Trophoblast cell (in vitro differentiated cells and primary cell): ENCODE measurements at regions not wholly inside any gene's neighbourhood (a gene's known extent, or its start where the extent isn't known, plus 50 kb on each side); places are given as distances from the start of the nearest gene placed in this dataset.

ENCODE experiments used
- DNase-seq, 2 donors: peaks; one replicate each; pipeline ENCODE4 v3.0.0-alpha.2; 2016
- H2AFZ ChIP-seq: 2 replicates; pipeline ENCODE4 v1.6.1; 2013; ENCODE audit warnings: low read length, moderate library complexity, mild to moderate bottlenecking; ENCODE audit not compliant: insufficient read depth, poor library complexity
- H2AK5ac ChIP-seq: 2 replicates; pipeline ENCODE4 v1.6.1; 2013; ENCODE audit warnings: mild to moderate bottlenecking, low read length
- H2BK120ac ChIP-seq: 2 replicates; pipeline ENCODE4 v1.6.1; 2013; ENCODE audit warnings: low read length, mild to moderate bottlenecking, moderate library complexity; ENCODE audit not compliant: insufficient read depth, poor library complexity
- H2BK12ac ChIP-seq: 2 replicates; pipeline ENCODE4 v1.6.1; 2013; ENCODE audit warnings: mild to moderate bottlenecking, low read length, moderate library complexity
- H2BK5ac ChIP-seq: 2 replicates; pipeline ENCODE4 v1.6.1; 2013; ENCODE audit warnings: low read length, low read depth, moderate library complexity, mild to moderate bottlenecking; ENCODE audit not compliant: poor library complexity
- H3K14ac ChIP-seq: 2 replicates; pipeline ENCODE4 v1.6.1; 2013; ENCODE audit warnings: mild to moderate bottlenecking, low read length
- H3K18ac ChIP-seq: 2 replicates; pipeline ENCODE4 v1.6.1; 2013; ENCODE audit warnings: mild to moderate bottlenecking, low read length
- H3K23ac ChIP-seq: 2 replicates; pipeline ENCODE4 v1.6.1; 2013; ENCODE audit warnings: low read length
- H3K27ac ChIP-seq: 2 replicates; pipeline ENCODE4 v1.5.1; 2013; ENCODE audit warnings: low read depth, mild to moderate bottlenecking, inconsistent platforms, low read length, moderate library complexity
- H3K27me3 ChIP-seq: 2 replicates; pipeline ENCODE4 v1.6.1; 2013; ENCODE audit warnings: inconsistent platforms, mild to moderate bottlenecking, low read length, moderate library complexity; ENCODE audit not compliant: insufficient read depth
- H3K36me3 ChIP-seq, 2 experiments: 1 replicate in 1 of 2; 2 replicates in 1 of 2; pipeline ENCODE4 v1.6.1; 2013; ENCODE audit warnings: low read length in 2 of 2, mild to moderate bottlenecking in 2 of 2, moderate library complexity in 1 of 2; ENCODE audit not compliant: insufficient read depth in 2 of 2, control insufficient read depth in 1 of 2
- H3K4ac ChIP-seq: 2 replicates; pipeline ENCODE4 v1.6.1; 2013; ENCODE audit warnings: low read depth, mild to moderate bottlenecking, low read length, moderate library complexity
- H3K4me1 ChIP-seq, 2 experiments: 1 replicate in 1 of 2; 2 replicates in 1 of 2; pipeline ENCODE4 v1.6.1; 2013; ENCODE audit warnings: low read length in 2 of 2, mild to moderate bottlenecking in 2 of 2, moderate library complexity in 1 of 2; ENCODE audit not compliant: insufficient read depth in 2 of 2, control insufficient read depth in 1 of 2
- H3K4me2 ChIP-seq: 2 replicates; pipeline ENCODE4 v1.6.1; 2013; ENCODE audit warnings: inconsistent platforms, mild to moderate bottlenecking, low read length, moderate library complexity
- H3K4me3 ChIP-seq: 2 replicates; pipeline ENCODE4 v1.5.1; 2013; ENCODE audit warnings: mild to moderate bottlenecking, low read depth, low read length, inconsistent platforms
- H3K79me1 ChIP-seq: one replicate; pipeline ENCODE4 v1.6.1; 2013; ENCODE audit warnings: low read length
- H3K79me2 ChIP-seq: 2 replicates; pipeline ENCODE4 v1.6.1; 2013; ENCODE audit warnings: low read length, mild to moderate bottlenecking; ENCODE audit not compliant: control insufficient read depth, insufficient read depth, poor library complexity
- H3K9ac ChIP-seq: 2 replicates; pipeline ENCODE4 v1.6.1; 2013; ENCODE audit warnings: mild to moderate bottlenecking, low read length
- H3K9me3 ChIP-seq: 2 replicates; pipeline ENCODE4 v1.6.1; 2013; ENCODE audit warnings: low read depth, mild to moderate bottlenecking, control low read depth, inconsistent platforms, low read length; ENCODE audit not compliant: insufficient read depth
- H4K12ac ChIP-seq: 2 replicates; pipeline ENCODE4 v1.6.1; 2013; ENCODE audit warnings: low read depth, mild to moderate bottlenecking, low read length, moderate library complexity
- H4K8ac ChIP-seq: 2 replicates; pipeline ENCODE4 v1.6.1; 2013; ENCODE audit warnings: low read depth, mild to moderate bottlenecking, low read length, moderate library complexity
- H4K91ac ChIP-seq: one replicate; pipeline ENCODE4 v1.6.1; 2013; ENCODE audit warnings: low read depth, mild to moderate bottlenecking, low read length, moderate library complexity
- WGBS: extraction: QIAGEN DNeasy Blood & Tissue Kit; methylation state at CpG from one replicate; pipeline ENCODE4 v1.1.7; 2013; ENCODE audit warnings: missing lambda C conversion rate; ENCODE audit not compliant: insufficient read length, insufficient coverage; ENCODE audit errors: extremely low coverage; 5-methylcytosine and 5-hydroxymethylcytosine counted together

GRCh38 chr18:10381951-10382350 lies 72.5 kb upstream of the APCDD1 start:
- no peak overlapping the region for H2BK12ac ChIP-seq
- H3K79me1 ChIP-seq, result no peaks in the 10 kb centered on the region
- no peak overlapping the region for H2AFZ ChIP-seq
- no peaks in the 10 kb centered on the region for H3K9me3 ChIP-seq
- H4K8ac ChIP-seq, result no peak overlapping the region
- no peak overlapping the region for H3K27ac ChIP-seq
- no peaks in the 10 kb centered on the region for H3K27me3 ChIP-seq
- H3K36me3 ChIP-seq, result no peaks in the 10 kb centered on the region
- no peak for DNase-seq
- H3K9ac ChIP-seq, result no peak overlapping the region
- H3K4me3 ChIP-seq, result no peak overlapping the region
- no peak overlapping the region for H4K12ac ChIP-seq
- no peak overlapping the region for H2AK5ac ChIP-seq
- no peak overlapping the region for H3K23ac ChIP-seq
- no peak overlapping the region for H3K14ac ChIP-seq
- no peak overlapping the region for H3K4me2 ChIP-seq
- H2BK5ac ChIP-seq, result no peak overlapping the region
- H3K4ac ChIP-seq, result no peak overlapping the region
- no peaks in the 10 kb centered on the region for H3K79me2 ChIP-seq
- no CpG with 5 or more reads among the region's 4 CpGs for WGBS
- no peak overlapping the region for H4K91ac ChIP-seq
- no peaks in the 10 kb centered on the region for H3K4me1 ChIP-seq
- H2BK120ac ChIP-seq, result no peak overlapping the region
- no peak overlapping the region for H3K18ac ChIP-seq

- Histone ChIP-seq H3K9me3 (no peaks in the 10 kb centered on the region), H3K9ac (no peak overlapping the region), H4K91ac (no peak overlapping the region), H2BK5ac (no peak overlapping the region), H3K4me1 (no peaks in the 10 kb centered on the region), H3K79me1 (no peaks in the 10 kb centered on the region), H2BK120ac (no peak overlapping the region), H3K23ac (no peak overlapping the region), H2AFZ (no peak overlapping the region), H3K36me3 (no peaks in the 10 kb centered on the region), H3K27ac (no peak overlapping the region), H4K12ac (no peak overlapping the region), H4K8ac (no peak overlapping the region), H3K4me3 (no peak overlapping the region), H2BK12ac (no peak overlapping the region), H3K18ac (no peak overlapping the region), H3K4me2 (no peak overlapping the region), H3K14ac (no peak overlapping the region), H3K27me3 (no peaks in the 10 kb centered on the region), H3K79me2 (no peaks in the 10 kb centered on the region), H3K4ac (no peak overlapping the region), H2AK5ac (no peak overlapping the region)
- DNase-seq, result no peak
- no CpG with 5 or more reads among the region's 4 CpGs for WGBS
Measured at GRCh38 chr18:10386049-10386448, 68.4 kb upstream of the APCDD1 start.

GRCh38 chr18:10386956-10387355 lies 67.5 kb upstream of the APCDD1 start:
- Histone ChIP-seq H3K9me3 (no peaks in the 10 kb centered on the region), H3K9ac (no peak overlapping the region), H3K14ac (no peak overlapping the region), H3K4me3 (no peak overlapping the region), H3K18ac (no peak overlapping the region), H3K4me1 (no peaks in the 10 kb centered on the region), H3K36me3 (no peaks in the 10 kb centered on the region), H3K27ac (no peak overlapping the region), H2AFZ (no peak overlapping the region), H3K23ac (no peak overlapping the region), H4K91ac (no peak overlapping the region), H2BK5ac (no peak overlapping the region), H3K4ac (no peak overlapping the region), H3K27me3 (no peaks in the 10 kb centered on the region), H3K79me2 (no peaks in the 10 kb centered on the region), H2AK5ac (no peak overlapping the region), H4K8ac (no peak overlapping the region), H3K4me2 (no peak overlapping the region), H2BK12ac (no peak overlapping the region), H2BK120ac (no peak overlapping the region), H4K12ac (no peak overlapping the region), H3K79me1 (no peaks in the 10 kb centered on the region)
- WGBS, result no CpG with 5 or more reads among the region's 2 CpGs
- DNase-seq, result peak; percentile 11 to 70

GRCh38 chr18:10387399-10387798 lies 67.0 kb upstream of the APCDD1 start:
- H3K4me1 ChIP-seq, result no peaks in the 10 kb centered on the region
- no peaks in the 10 kb centered on the region for H3K9me3 ChIP-seq
- H3K18ac ChIP-seq, result no peak overlapping the region
- H3K27ac ChIP-seq, result no peak overlapping the region
- H3K23ac ChIP-seq, result no peak overlapping the region
- H4K91ac ChIP-seq, result no peak overlapping the region
- no CpG with 5 or more reads among the region's 3 CpGs for WGBS
- H4K8ac ChIP-seq, result no peak overlapping the region
- no peak overlapping the region for H3K4ac ChIP-seq
- no peak overlapping the region for H3K4me2 ChIP-seq
- H3K9ac ChIP-seq, result no peak overlapping the region
- H3K79me2 ChIP-seq, result no peaks in the 10 kb centered on the region
- H3K4me3 ChIP-seq, result no peak overlapping the region
- H3K14ac ChIP-seq, result no peak overlapping the region
- no peak overlapping the region for H2AK5ac ChIP-seq
- no peak overlapping the region for H2BK120ac ChIP-seq
- no peak overlapping the region for H2BK5ac ChIP-seq
- DNase-seq, result no peak
- no peaks in the 10 kb centered on the region for H3K79me1 ChIP-seq
- no peaks in the 10 kb centered on the region for H3K36me3 ChIP-seq
- no peaks in the 10 kb centered on the region for H3K27me3 ChIP-seq
- no peak overlapping the region for H2BK12ac ChIP-seq
- H4K12ac ChIP-seq, result no peak overlapping the region
- no peak overlapping the region for H2AFZ ChIP-seq
